GM18909 (cell line): ENCODE measurements at regions not wholly inside any gene's neighbourhood (a gene's known extent, or its start where the extent isn't known, plus 50 kb on each side); places are given as distances from the start of the nearest gene placed in this dataset.
"Not testable (repeated sequence)": the region's sequence is repeated elsewhere in the genome, so short reads cannot be mapped to it uniquely, and the experiment has no call there.

ENCODE experiments used
- ATAC-seq: cut with Tn5 transposase; IDR thresholded peaks from one replicate; pipeline ENCODE4 v1.9.1; 2021; ENCODE audit warnings: mild to moderate bottlenecking; ENCODE audit not compliant: unreplicated experiment, poor library complexity

DNA sequence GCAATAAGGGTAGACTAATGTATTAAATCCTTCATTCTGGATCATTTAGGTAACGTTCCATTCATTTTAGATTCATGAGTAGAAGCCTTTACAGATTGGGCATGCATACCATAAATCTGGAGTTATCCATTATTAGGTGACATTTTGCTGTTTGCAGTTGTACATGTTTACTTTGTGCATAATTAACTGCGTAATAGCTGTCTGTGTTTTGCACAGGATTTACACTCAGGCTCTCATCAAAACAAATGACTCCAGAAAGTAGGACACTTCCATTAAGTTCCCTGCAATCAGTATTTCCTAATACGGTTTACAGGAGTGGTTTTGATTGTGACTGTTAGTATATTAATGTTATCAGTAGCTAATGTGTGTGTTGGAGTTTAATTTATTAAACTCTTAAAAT is 997.4 kb downstream of the HACE1 start:
- ATAC-seq: no peak

- no peak for ATAC-seq
Measured at GRCh38 chr6:103858003-103858402, 1001.7 kb downstream of the HACE1 start.

- ATAC-seq: no peak
Measured at GRCh38 chr6:103855750-103856149, 1004.0 kb downstream of the HACE1 start.

DNA sequence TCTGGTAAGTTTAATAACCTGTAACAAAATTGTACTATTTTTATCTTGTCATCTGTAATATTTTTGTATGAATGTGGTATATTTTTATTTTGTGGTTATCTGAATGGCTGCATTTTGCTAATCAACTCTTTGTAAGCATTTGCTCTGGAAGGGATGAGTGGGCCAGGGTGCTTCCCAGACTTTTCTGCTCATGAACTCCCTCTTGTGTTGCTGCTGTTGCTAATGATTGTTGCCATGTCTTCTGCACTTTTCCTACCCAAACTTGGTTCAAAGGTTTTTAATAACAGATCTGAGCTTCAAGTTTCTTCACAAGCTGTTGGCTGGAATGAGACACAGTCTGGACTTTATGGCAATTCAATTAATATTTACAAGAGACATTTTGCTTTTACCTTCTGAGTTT is 1005.7 kb downstream of the HACE1 start:
- no peak for ATAC-seq

GRCh38 chr6:103838457-103838856 is 1021.3 kb downstream of the HACE1 start:
- no peak for ATAC-seq

- no peak for ATAC-seq
Measured at GRCh38 chr6:103826209-103826608, 1033.5 kb downstream of the HACE1 start.

GRCh38 chr6:103820148-103820547 is 1039.6 kb downstream of the HACE1 start:
- ATAC-seq: no peak

DNA sequence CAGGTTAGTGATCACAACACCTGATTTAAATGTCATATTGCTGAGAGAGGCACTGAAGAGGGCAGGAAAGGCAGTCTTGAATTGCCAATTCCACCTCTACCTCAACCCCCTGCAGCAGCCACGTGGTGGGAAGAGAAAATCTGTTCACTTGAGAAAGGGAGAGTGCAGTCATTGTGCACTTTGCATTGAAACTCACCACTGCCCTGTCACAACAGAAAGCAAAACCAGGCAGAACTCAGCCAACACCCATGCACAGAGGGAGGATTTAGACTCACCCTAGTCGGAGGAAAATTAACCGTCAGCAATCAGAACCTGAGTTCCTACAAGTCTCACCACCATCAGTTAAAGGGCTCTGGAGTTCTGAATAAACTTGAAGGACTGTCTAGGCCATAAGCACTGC is 1040.2 kb downstream of the HACE1 start:
- ATAC-seq: no peak

- ATAC-seq: no peak
Measured at GRCh38 chr6:103812970-103813369, 1046.7 kb downstream of the HACE1 start.

GRCh38 chr6:103801901-103802479 is 1057.7 kb downstream of the HACE1 start:
- not testable (repeated sequence) for ATAC-seq

- no peak for ATAC-seq
Measured at GRCh38 chr6:103799971-103800670, 1059.6 kb downstream of the HACE1 start.

DNA sequence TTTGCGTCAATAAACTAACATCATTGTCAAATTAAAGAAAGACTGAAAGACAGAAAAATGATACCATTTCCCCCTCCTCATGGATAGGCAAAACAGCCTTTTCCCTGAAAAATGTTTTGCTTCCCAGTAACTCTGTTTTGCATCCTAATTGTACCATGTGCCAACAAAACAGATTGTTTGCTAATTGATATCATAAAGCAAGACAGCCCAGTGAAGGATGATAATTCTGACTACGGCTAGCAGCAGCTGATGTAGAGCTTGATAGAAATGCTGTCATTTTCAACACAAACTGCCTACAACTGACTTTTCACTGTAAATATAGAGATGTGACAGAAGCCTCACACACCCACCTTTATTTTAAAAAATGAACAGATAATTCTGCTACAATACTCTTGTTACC is 1061.6 kb downstream of the HACE1 start:
- ATAC-seq: no peak

GRCh38 chr6:103797738-103798137 is 1062.0 kb downstream of the HACE1 start:
- ATAC-seq: no peak

GRCh38 chr6:103791458-103791857 is 1068.3 kb downstream of the HACE1 start:
- no peak for ATAC-seq

DNA sequence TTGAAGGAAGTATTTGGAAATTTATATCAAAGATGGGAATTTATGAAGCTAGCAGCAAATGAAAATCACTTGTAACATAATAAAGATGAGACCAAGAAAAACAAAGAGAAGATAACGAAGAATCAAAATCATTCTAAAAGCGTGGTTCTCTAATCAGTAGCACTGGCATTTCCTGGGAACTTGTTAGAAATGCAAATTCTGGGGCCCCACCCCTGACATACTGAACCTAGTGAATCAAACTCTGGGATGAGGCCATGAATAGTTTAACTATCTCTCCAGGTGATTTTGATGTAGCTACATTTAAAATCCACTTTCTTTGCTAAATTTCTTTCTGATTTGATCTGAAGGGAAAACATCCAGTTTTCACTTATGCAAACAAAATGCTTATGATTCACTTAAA is 1075.6 kb downstream of the HACE1 start:
- no peak for ATAC-seq

GRCh38 chr6:103783329-103783728 is 1076.4 kb downstream of the HACE1 start:
- ATAC-seq: no peak

DNA sequence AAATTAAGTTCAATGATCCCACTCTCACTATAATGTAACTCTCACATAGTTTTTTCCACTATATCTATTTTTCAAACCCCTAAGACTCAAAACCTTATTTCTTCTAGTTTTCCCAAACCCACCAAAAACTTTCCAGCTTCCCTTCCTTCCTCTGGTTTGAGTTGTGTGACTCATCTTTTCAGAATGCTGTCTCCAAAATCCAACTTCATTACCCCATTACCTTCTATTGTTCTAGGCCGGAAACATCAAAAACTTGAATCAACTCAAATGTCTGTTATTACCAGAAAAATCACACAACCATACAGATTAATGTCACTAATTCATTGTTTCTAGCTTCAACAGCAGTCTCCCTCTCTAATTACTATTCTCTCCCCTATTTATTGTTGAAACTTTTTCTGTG is 1090.3 kb downstream of the HACE1 start:
- no peak for ATAC-seq

GRCh38 chr6:103750603-103751002 is 1109.1 kb downstream of the HACE1 start:
- ATAC-seq: no peak

- no peak for ATAC-seq
Measured at GRCh38 chr6:103734016-103734415, 1125.7 kb downstream of the HACE1 start.

DNA sequence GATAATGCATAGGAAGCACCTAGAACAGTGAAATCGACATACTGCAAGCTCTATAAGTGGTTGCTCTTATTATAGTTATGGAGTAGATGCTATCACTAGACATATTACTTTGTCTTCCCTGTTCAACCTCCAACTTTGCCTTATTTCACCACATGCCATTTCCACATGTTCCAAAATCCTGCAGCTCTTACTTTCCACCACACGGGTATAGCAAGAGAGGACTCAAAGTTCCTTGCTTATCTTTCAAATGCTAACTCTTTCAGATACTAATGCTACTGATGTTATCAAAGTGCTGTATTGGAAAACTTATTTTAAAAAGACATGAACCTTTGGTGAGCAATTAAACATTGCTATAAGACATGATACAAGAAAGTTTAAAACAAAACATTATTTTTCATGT is 1130.1 kb downstream of the HACE1 start:
- no peak for ATAC-seq

GRCh38 chr6:103723438-103724322 is 1136.0 kb downstream of the HACE1 start:
- ATAC-seq: no peak
